HG02943 (cell line): ENCODE measurements at regions not wholly inside any gene's neighbourhood (a gene's known extent, or its start where the extent isn't known, plus 50 kb on each side); places are given as distances from the start of the nearest gene placed in this dataset.
"Not testable (repeated sequence)": the region's sequence is repeated elsewhere in the genome, so short reads cannot be mapped to it uniquely, and the experiment has no call there.

Source experiments
- ATAC-seq: cut with Tn5 transposase; IDR thresholded peaks from one replicate; pipeline ENCODE4 v1.9.1; 2021; ENCODE audit warnings: mild to moderate bottlenecking, low read depth, moderate library complexity; ENCODE audit not compliant: unreplicated experiment

GRCh38 chr11:98659431-98659830, 361.3 kb upstream of the CNTN5 start:
- ATAC-seq = no peak

DNA sequence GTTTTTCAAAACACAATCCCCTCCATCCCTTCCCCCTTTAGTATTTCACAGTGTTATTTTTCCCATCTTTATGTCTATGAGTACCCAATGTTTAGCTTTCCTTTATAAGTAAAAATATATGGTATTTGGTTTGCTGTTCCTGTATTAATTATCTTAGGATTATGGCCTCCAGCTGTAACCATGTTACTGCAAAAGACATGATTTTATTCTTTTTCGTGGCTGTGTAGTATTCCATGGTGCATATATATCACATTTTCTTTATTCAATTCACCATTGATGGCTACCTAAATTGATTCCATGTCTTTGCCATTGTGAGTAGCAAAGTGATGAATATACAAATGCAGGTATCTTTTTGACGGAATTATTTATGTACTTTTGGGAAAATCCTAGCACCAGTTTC, 346.4 kb upstream of the CNTN5 start:
- no peak for ATAC-seq

DNA sequence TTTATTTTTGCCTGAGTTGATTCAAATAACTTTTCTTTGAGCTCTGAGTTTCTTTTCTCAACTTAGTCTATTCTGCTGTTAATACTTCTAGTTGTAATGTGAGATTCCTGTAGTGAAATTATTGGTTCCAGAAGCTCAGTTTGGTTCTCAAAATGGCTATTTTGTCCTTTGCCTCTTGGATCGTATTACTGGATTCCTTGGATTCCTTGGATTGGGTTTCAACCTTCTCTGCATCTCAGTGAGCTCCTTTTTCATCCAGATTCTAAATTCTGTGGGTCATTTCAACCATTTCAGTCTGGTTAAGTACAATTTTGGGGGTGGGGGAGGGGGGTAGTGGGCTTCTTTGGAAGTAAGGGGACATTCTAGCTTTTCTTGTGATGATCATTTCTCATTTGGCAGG, 341.1 kb upstream of the CNTN5 start:
- no peak for ATAC-seq

GRCh38 chr11:98701541-98701940, 319.2 kb upstream of the CNTN5 start:
- no peak for ATAC-seq

DNA sequence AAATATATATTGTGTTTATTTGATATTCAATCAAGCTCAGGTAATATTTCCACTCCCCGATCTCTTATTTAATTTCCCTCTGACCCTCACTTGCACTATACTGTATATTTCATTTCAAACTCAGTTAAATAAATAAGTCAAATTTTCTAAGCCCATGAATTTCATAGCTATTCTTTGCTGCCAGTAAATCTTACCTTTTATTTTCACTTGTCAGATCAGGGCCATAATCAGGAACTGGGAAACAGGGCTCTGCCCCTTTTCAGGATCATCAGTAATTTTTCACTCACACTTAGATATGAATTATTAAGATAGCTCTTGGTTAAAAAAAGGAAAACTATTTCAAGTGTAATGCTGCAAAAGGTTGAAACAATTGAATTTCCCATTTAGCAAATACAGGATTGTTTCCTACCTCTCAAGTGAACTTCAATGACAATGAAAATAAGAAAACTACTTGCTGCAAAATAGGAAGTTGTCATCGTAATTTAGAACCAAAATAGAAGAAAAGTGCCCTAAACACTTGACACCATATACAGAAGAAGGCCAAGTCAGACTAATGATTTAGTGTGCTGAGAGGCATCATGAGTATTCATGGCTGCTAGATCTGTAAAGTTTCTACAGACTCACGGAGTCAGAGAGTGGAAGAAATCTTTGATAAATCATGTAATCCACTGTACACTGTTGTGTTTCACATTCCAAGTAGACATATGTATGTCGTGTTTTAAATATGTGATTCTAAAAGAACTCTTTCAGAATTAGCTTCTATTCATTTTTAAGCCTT, 316.8 kb upstream of the CNTN5 start:
- no peak for ATAC-seq

DNA sequence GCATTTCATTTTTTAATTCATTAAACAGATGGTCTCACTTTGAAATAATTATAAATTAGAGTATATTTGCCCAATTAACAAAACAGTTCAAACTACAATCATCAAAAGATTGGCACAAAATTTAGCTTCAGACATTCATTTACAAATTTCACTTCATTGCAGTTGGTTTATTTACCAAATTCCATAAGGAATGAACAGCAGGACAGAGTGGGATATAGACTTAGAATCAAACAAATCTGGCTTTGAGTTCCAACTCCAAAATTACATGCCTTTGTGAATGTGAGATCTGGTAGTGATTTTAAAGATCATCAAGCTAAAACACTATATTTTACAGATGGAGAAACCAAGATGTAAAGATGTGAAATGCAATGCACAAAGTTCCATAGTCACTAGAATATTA, 310.7 kb upstream of the CNTN5 start:
- ATAC-seq = no peak

GRCh38 chr11:98710986-98711385, 309.8 kb upstream of the CNTN5 start:
- no peak for ATAC-seq

DNA sequence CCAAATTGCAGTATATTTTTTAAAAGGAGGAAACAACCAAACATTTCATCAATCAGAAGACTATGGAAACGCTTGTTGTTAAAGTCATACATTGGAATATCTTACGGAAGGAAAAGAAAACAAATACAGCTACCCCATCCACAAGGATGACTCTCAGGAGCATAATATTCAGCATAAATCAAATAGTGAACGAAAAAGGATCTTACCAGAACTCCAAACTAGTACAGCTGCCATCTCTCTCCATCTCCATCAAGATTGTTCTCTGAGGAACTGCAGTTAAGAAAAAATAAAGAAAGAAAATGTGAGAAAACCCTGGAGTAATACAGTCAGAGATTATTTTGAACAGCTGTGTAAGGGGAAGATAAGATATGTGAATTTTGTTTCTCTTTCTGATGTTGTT, 299.8 kb upstream of the CNTN5 start:
- no peak for ATAC-seq

DNA sequence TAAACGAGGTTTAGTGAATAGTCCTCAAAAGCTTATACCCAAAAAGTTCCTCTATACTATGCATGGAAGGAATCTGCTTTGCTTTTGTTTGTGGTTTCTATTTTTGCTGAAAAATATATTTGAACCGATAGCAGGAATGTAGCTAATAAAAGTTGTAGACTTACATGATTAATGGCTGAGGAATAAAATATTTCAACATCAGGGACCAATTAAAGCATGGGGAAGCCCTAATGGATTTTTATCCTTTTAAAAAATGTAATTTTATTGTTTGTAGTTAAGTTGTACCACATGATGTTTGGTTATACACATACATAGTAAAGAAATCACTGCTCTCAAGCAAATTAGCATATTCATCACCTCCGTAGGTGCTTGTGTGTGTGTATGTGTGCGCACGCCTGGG, 295.3 kb upstream of the CNTN5 start:
- ATAC-seq = no peak

GRCh38 chr11:98728421-98728820, 292.3 kb upstream of the CNTN5 start:
- ATAC-seq = no peak

GRCh38 chr11:98729118-98729517, 291.6 kb upstream of the CNTN5 start:
- ATAC-seq = no peak

- no peak for ATAC-seq
Measured at GRCh38 chr11:98732947-98733346, 287.8 kb upstream of the CNTN5 start.

DNA sequence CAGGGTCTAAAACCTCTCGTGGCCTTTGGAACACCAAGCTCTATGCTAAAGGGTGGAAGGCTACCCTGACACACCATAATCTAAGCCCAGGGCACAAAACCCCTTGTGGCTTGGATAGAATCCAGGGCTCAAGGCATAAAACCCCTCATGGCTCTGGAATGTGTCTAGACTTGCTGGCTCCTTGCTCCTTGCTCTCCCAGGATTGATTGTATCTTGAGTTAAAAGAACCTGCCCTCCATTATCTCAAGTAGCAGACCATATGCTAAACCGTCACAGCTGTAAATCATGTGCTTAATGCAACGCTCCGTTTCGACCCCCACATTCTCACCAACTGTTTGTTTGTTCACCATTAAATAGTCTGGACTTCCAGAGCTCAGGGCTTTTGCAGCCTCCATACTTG, 287.4 kb upstream of the CNTN5 start:
- ATAC-seq = not testable (repeated sequence)

DNA sequence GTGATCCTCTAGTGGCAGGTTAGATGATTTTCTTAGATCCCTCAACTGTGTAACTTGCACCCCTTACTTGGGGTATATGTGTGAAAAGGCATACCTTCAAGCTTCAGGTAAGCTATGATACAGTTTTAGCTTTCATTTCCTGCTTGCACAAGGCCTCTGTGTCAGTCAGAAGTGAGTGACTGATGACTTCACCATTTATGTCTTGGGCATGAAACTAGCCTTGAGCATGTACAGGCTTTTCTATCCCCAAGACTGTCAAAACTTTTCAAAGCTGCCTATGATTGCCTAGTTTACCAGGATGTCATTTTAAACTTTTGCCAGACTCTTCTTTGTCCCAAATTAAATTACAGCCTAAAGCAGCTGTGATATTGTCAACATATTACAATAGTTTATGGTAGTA, 286.1 kb upstream of the CNTN5 start:
- no peak for ATAC-seq

- no peak for ATAC-seq
Measured at GRCh38 chr11:98736833-98737232, 283.9 kb upstream of the CNTN5 start.

DNA sequence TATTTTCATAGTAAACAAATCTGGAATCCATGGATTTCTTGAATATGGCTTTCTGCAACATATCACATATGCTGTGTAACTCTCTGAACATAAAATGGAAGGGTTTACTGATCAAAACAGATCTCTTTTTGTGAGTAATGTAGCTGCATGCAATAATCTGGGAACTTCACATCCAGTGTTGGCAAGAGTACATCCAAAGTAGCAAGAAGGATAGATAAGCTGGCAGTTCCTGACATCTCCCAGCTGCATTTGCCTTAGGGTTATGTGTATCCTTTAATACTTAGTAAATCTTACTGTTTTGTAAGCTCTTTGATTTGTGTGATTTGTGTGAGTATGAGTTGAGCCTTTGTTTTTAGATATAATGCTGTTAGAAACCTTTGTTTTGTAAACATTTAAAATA, 280.4 kb upstream of the CNTN5 start:
- ATAC-seq = no peak

DNA sequence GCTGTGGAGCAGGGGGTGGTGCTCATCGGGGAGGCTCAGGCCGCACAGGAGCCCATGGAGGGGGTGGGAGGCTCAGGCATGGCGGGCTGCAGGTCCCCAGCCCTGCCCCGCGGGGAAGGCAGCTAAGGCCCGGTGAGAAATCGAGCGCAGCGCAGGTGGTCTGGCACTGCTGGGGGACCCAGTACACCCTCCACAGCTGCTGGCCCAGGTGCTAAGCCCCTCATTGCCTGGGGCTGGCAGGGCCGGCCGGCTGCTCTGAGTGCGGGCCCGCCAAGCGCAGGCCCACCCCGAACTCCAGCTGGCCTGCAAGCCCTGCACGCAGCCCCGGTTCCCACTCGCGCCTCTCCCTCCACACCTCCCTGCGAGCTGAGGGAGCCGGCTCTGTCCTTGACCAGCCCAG, 257.3 kb upstream of the CNTN5 start:
- ATAC-seq = not testable (repeated sequence)

GRCh38 chr11:98766903-98767302, 253.8 kb upstream of the CNTN5 start:
- no peak for ATAC-seq

- not testable (repeated sequence) for ATAC-seq
Measured at GRCh38 chr11:98770046-98770445, 250.7 kb upstream of the CNTN5 start.

DNA sequence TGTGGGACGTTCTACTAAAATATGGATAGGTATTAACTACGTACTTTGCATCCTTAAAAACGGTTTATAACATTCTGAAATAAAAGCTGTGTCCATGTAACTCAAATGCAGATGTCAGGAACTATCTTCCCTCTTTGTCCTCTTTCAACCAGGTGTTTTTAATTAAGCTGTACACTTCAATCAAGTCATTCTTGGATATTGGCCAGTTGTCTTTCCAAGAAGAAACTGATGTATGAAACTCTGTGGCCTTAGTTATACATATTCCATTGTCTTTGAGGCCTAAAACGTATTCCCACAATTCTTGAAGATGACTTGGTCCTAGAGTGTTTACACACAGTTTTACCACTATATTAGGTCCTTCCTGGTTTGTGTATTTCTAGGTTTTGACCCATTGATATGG, 249.0 kb upstream of the CNTN5 start:
- ATAC-seq = no peak

- ATAC-seq = no peak
Measured at GRCh38 chr11:98772893-98773292, 247.9 kb upstream of the CNTN5 start.

DNA sequence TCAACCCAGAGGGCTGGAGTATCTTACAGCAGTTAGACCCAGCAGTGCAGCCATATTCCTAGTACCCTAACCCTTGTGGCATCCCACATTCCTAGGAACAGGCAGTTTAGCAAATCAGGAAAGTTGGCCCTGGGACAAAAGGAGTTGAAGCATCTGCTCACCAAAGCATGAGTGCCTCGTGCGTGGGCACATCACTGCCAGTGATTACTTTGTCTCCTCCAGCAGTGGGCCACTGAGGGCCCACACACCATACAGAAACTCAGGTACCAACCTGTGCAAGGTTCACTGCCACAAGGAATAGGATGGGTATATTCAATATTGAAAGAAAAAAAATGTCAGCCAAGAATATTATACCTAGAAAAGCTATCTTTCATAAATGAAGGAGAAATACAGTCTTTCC, 227.5 kb upstream of the CNTN5 start:
- ATAC-seq = no peak

GRCh38 chr11:98798333-98798732, 222.4 kb upstream of the CNTN5 start:
- ATAC-seq = no peak
